ENCODE measurements at regions not wholly inside any gene's neighbourhood (a gene's known extent, or its start where the extent isn't known, plus 50 kb on each side); places are given as distances from the start of the nearest gene placed in this dataset.

GRCh38 chr16:82522026-82522425, 104.7 kb upstream of the CDH13 start:
- TF ChIP-seq NFIC (IDR thresholded peaks at IDR 0.05; ENCODE audit: borderline replicate concordance) (no peak), USF1 (IDR thresholded peaks at IDR 0.05; ENCODE audit: borderline replicate concordance, low read depth) (no peak), EP300 (IDR thresholded peaks at IDR 0.05; ENCODE audit: borderline replicate concordance in 1 of 2, low read depth in 1 of 2, low read length in 1 of 2) (no peak), RCOR1 (IDR thresholded peaks at IDR 0.05; ENCODE audit: low read length) (no peak), USF2 (IDR thresholded peaks at IDR 0.05; ENCODE audit: borderline replicate concordance, low read depth, low read length) (no peak), SIN3A (IDR thresholded peaks at IDR 0.05; ENCODE audit: borderline replicate concordance, low read depth, low read length) (no peak), CTCF (IDR thresholded peaks at IDR 0.05) (no peak), TEAD4 (IDR thresholded peaks at IDR 0.05; ENCODE audit: borderline replicate concordance, insufficient read depth) (no peak), NRF1 (IDR thresholded peaks at IDR 0.05; ENCODE audit: low read depth, low read length) (no peak), ELF1 (IDR thresholded peaks at IDR 0.05) (no peak), RXRA (IDR thresholded peaks at IDR 0.05; ENCODE audit: borderline replicate concordance, low read depth) (no peak), MXI1 (IDR thresholded peaks at IDR 0.05; ENCODE audit: low read depth, low read length) (no peak)
- Histone ChIP-seq H3K9ac (no peak overlapping the region), H3K27me3 (ENCODE audit: insufficient read depth) (no peaks in the 10 kb centered on the region; the same call in 1 of the 2 replicates), H3F3A (replicated peaks; ENCODE audit: insufficient read depth) (no peaks in the 10 kb centered on the region), H4K20me1 (ENCODE audit: insufficient read depth) (no peaks in the 10 kb centered on the region), H3K79me2 (ENCODE audit: insufficient read depth) (no peaks in the 10 kb centered on the region), H2AFZ (ENCODE audit: low read depth) (no peak overlapping the region), H3K9me2 (no peaks in the 10 kb centered on the region), H3K9me3 (no peaks in the 10 kb centered on the region), H3K4me1 (ENCODE audit: control insufficient read depth in 1 of 2, insufficient read depth in 2 of 2, low read depth in 1 of 2, low read length in 1 of 2) (no peaks in the 10 kb centered on the region), H3K36me3 (replicated peaks in 1 of 2; ENCODE audit: control insufficient read depth in 1 of 2, insufficient read depth in 2 of 2, low read length in 1 of 2) (no peaks in the 10 kb centered on the region), H3K4me2 (no peak overlapping the region), H3K27ac (ENCODE audit: low read depth in 2 of 2, low read length in 1 of 2) (no peak overlapping the region), H3K4me3 (ENCODE audit: low read depth in 2 of 2, low read length in 1 of 2) (no peak overlapping the region)
- DNase-seq = no peak
- WGBS (ENCODE audit: low lambda C conversion rate) = 4% methylated on average over 6 of the region's 6 CpGs
- POLR2A ChIA-PET = no interaction called here
- CTCF ChIA-PET = no interaction called here

GRCh38 chr16:82518811-82519210, 108.0 kb upstream of the CDH13 start:
- H4K20me1 ChIP-seq (ENCODE audit: insufficient read depth) = no peaks in the 10 kb centered on the region
- no peaks in the 10 kb centered on the region for H3K4me1 ChIP-seq (ENCODE audit: control insufficient read depth in 1 of 2, insufficient read depth in 2 of 2, low read depth in 1 of 2, low read length in 1 of 2)
- TF ChIP-seq NRF1 (IDR thresholded peaks at IDR 0.05; ENCODE audit: low read depth, low read length) (no peak), SIN3A (IDR thresholded peaks at IDR 0.05; ENCODE audit: borderline replicate concordance, low read depth, low read length) (no peak), RFX5 (IDR thresholded peaks at IDR 0.05; ENCODE audit: low read length) (no peak), ZBTB33 (IDR thresholded peaks at IDR 0.05; ENCODE audit: borderline replicate concordance, low read depth) (no peak), FOXJ3 (CRISPR knock-in tag; IDR thresholded peaks at IDR 0.05) (no peak), POLR2AphosphoS5 (IDR thresholded peaks at IDR 0.05; ENCODE audit: low read depth, low read length) (no peak)
- WGBS (ENCODE audit: low lambda C conversion rate) = 0% methylated on average over 2 of the region's 2 CpGs
- H3K4me2 ChIP-seq = no peak overlapping the region
- no peak for DNase-seq
- H3K27me3 ChIP-seq (ENCODE audit: insufficient read depth) = no peaks in the 10 kb centered on the region; the same call in 1 of the 2 replicates
- H2AFZ ChIP-seq (ENCODE audit: low read depth) = no peak overlapping the region
- H3K36me3 ChIP-seq (replicated peaks in 1 of 2; ENCODE audit: control insufficient read depth in 1 of 2, insufficient read depth in 2 of 2, low read length in 1 of 2) = no peaks in the 10 kb centered on the region
- no peak overlapping the region for H3K9ac ChIP-seq
- H3F3A ChIP-seq (replicated peaks; ENCODE audit: insufficient read depth) = no peaks in the 10 kb centered on the region
- no peaks in the 10 kb centered on the region for H3K9me3 ChIP-seq
- H3K9me2 ChIP-seq = no peaks in the 10 kb centered on the region
- H3K79me2 ChIP-seq (ENCODE audit: insufficient read depth) = no peaks in the 10 kb centered on the region
- no peak overlapping the region for H3K27ac ChIP-seq (ENCODE audit: low read depth in 2 of 2, low read length in 1 of 2)
- POLR2A ChIA-PET = no interaction called here
- CTCF ChIA-PET = no interaction called here
- H3K4me3 ChIP-seq (ENCODE audit: low read depth in 2 of 2, low read length in 1 of 2) = no peak overlapping the region

All from SK-N-SH (cell line).